ENCODE measurements at regions not wholly inside any gene's neighbourhood (a gene's known extent, or its start where the extent isn't known, plus 50 kb on each side); places are given as distances from the start of the nearest gene placed in this dataset.

DNA sequence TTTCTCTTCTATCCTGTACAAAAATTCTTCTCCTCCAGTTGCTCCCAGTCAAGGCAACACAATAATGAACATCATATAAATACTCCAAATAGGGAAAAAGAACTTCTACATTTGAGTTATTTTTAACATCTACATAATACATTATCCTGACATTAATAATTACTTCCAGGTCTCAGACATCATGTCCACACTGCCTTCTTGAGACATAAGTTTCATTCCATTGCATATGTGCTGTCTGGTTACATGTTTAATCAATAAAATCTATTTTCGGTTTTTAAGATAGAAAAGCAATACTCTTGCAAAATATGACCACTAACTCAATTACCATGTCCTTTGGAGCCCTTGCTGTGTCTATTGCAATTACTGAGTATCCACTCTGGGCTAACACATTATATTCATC, 881.9 kb downstream of the GALC start:
- Histone ChIP-seq H3K27ac (ENCODE audit: low read length) (no peak overlapping the region), H3K36me3 (ENCODE audit: insufficient read depth, low read length) (no peaks in the 10 kb centered on the region), H4K20me1 (ENCODE audit: insufficient read depth) (no peaks in the 10 kb centered on the region), H3K79me2 (replicated peaks; ENCODE audit: insufficient read depth, low read length) (no peaks in the 10 kb centered on the region), H3K4me2 (ENCODE audit: low read length) (no peak overlapping the region), H3K9me3 (ENCODE audit: low read length) (no peaks in the 10 kb centered on the region), H3K4me3 (ENCODE audit: low read length) (no peak overlapping the region), H2AFZ (ENCODE audit: low read depth, low read length) (no peak overlapping the region), H3K9me2 (ENCODE audit: insufficient read depth, low read length) (no peaks in the 10 kb centered on the region), H3K27me3 (ENCODE audit: insufficient read depth, low read depth, low read length) (no peaks in the 10 kb centered on the region), H3F3A (ENCODE audit: insufficient read depth, low read length, poor library complexity, severe bottlenecking) (no peaks in the 10 kb centered on the region), H3K9ac (ENCODE audit: low read length) (no peak overlapping the region)
- TF ChIP-seq, protein P1, sequence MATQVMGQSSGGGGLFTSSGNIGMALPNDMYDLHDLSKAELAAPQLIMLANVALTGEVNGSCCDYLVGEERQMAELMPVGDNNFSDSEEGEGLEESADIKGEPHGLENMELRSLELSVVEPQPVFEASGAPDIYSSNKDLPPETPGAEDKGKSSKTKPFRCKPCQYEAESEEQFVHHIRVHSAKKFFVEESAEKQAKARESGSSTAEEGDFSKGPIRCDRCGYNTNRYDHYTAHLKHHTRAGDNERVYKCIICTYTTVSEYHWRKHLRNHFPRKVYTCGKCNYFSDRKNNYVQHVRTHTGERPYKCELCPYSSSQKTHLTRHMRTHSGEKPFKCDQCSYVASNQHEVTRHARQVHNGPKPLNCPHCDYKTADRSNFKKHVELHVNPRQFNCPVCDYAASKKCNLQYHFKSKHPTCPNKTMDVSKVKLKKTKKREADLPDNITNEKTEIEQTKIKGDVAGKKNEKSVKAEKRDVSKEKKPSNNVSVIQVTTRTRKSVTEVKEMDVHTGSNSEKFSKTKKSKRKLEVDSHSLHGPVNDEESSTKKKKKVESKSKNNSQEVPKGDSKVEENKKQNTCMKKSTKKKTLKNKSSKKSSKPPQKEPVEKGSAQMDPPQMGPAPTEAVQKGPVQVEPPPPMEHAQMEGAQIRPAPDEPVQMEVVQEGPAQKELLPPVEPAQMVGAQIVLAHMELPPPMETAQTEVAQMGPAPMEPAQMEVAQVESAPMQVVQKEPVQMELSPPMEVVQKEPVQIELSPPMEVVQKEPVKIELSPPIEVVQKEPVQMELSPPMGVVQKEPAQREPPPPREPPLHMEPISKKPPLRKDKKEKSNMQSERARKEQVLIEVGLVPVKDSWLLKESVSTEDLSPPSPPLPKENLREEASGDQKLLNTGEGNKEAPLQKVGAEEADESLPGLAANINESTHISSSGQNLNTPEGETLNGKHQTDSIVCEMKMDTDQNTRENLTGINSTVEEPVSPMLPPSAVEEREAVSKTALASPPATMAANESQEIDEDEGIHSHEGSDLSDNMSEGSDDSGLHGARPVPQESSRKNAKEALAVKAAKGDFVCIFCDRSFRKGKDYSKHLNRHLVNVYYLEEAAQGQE (IDR thresholded peaks at IDR 0.05; ENCODE audit: borderline replicate concordance) = no peak
- TF ChIP-seq SMC3 (conservative IDR thresholded peaks at IDR 0.05; ENCODE audit: poor library complexity) (no peak), RAD21 (conservative IDR thresholded peaks at IDR 0.05) (no peak), EP300 (conservative IDR thresholded peaks at IDR 0.05; ENCODE audit: poor library complexity, severe bottlenecking) (no peak), TAF1 (IDR thresholded peaks at IDR 0.05; ENCODE audit: low read depth) (no peak), MXI1 (conservative IDR thresholded peaks at IDR 0.05; ENCODE audit: poor library complexity, severe bottlenecking) (no peak), EZH2 (IDR thresholded peaks at IDR 0.05; ENCODE audit: borderline replicate concordance, insufficient read depth, low read length, poor library complexity, severe bottlenecking) (no peak), POLR2AphosphoS5 (IDR thresholded peaks at IDR 0.05) (no peak)
- TF ChIP-seq, protein P2, sequence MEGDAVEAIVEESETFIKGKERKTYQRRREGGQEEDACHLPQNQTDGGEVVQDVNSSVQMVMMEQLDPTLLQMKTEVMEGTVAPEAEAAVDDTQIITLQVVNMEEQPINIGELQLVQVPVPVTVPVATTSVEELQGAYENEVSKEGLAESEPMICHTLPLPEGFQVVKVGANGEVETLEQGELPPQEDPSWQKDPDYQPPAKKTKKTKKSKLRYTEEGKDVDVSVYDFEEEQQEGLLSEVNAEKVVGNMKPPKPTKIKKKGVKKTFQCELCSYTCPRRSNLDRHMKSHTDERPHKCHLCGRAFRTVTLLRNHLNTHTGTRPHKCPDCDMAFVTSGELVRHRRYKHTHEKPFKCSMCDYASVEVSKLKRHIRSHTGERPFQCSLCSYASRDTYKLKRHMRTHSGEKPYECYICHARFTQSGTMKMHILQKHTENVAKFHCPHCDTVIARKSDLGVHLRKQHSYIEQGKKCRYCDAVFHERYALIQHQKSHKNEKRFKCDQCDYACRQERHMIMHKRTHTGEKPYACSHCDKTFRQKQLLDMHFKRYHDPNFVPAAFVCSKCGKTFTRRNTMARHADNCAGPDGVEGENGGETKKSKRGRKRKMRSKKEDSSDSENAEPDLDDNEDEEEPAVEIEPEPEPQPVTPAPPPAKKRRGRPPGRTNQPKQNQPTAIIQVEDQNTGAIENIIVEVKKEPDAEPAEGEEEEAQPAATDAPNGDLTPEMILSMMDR (IDR thresholded peaks at IDR 0.05; ENCODE audit: poor library complexity, severe bottlenecking) = no peak

DNA sequence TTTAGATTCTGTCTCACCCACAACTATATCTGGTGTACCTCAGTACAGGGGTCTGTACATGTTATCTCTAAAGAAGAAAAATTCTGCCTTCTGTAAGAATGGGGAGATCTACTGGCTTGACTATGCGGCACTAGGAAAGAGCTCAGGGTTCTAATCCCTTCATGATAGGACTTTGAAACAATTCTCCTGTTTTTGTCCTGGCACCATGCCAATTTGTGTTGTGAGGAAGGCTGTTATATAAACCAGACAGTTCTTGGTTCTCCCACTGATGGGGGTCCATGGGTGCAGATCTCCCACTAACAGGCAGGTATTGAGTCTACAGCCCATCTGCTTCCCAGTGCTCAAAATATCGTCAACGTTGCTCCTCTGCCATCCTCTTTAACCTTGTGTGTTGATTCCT, 883.7 kb downstream of the GALC start:
- Histone ChIP-seq H3K79me2 (replicated peaks; ENCODE audit: insufficient read depth, low read length) (no peaks in the 10 kb centered on the region), H3K27me3 (ENCODE audit: insufficient read depth, low read depth, low read length) (no peaks in the 10 kb centered on the region), H2AFZ (ENCODE audit: low read depth, low read length) (no peak overlapping the region), H3K9me3 (ENCODE audit: low read length) (no peaks in the 10 kb centered on the region), H3K4me3 (ENCODE audit: low read length) (no peak overlapping the region), H4K20me1 (ENCODE audit: insufficient read depth) (no peaks in the 10 kb centered on the region), H3K9ac (ENCODE audit: low read length) (no peak overlapping the region), H3F3A (ENCODE audit: insufficient read depth, low read length, poor library complexity, severe bottlenecking) (no peaks in the 10 kb centered on the region), H3K27ac (ENCODE audit: low read length) (no peak overlapping the region), H3K36me3 (ENCODE audit: insufficient read depth, low read length) (no peaks in the 10 kb centered on the region), H3K4me2 (ENCODE audit: low read length) (no peak overlapping the region), H3K9me2 (ENCODE audit: insufficient read depth, low read length) (no peaks in the 10 kb centered on the region)
- no peak for TF ChIP-seq SMC3 (conservative IDR thresholded peaks at IDR 0.05; ENCODE audit: poor library complexity)
- no peak for TF ChIP-seq EP300 (conservative IDR thresholded peaks at IDR 0.05; ENCODE audit: poor library complexity, severe bottlenecking)
- TF ChIP-seq, protein P2 (IDR thresholded peaks at IDR 0.05; ENCODE audit: poor library complexity, severe bottlenecking) = no peak
- TF ChIP-seq MXI1 (conservative IDR thresholded peaks at IDR 0.05; ENCODE audit: poor library complexity, severe bottlenecking) = no peak
- TF ChIP-seq, protein P1 (IDR thresholded peaks at IDR 0.05; ENCODE audit: borderline replicate concordance) = no peak
- TF ChIP-seq TAF1 (IDR thresholded peaks at IDR 0.05; ENCODE audit: low read depth) = no peak
- no peak for TF ChIP-seq EZH2 (IDR thresholded peaks at IDR 0.05; ENCODE audit: borderline replicate concordance, insufficient read depth, low read length, poor library complexity, severe bottlenecking)
- no peak for TF ChIP-seq RAD21 (conservative IDR thresholded peaks at IDR 0.05)
- TF ChIP-seq POLR2AphosphoS5 (IDR thresholded peaks at IDR 0.05) = no peak
